ENCODE measurements at regions not wholly inside any gene's neighbourhood (a gene's known extent, or its start where the extent isn't known, plus 50 kb on each side); places are given as distances from the start of the nearest gene placed in this dataset.

GRCh38 chr14:42872786-42873185, 1266.1 kb downstream of the LRFN5 start:
- no peak overlapping the region for H2AFZ ChIP-seq (ENCODE audit: low read length)
- H3K4me3 ChIP-seq (replicated peaks in 1 of 4; ENCODE audit: control extremely low read depth in 1 of 4, insufficient read depth in 1 of 4, low read depth in 3 of 4, low read length in 4 of 4) = no peak overlapping the region
- no peaks in the 10 kb centered on the region for H3K9me3 ChIP-seq (ENCODE audit: control insufficient read depth, insufficient read depth, low read depth, low read length)
- H3K9ac ChIP-seq (ENCODE audit: insufficient read depth, low read length) = no peak overlapping the region
- DNase-seq (ENCODE audit: low read depth in 2 of 2) = no peak
- no peaks in the 10 kb centered on the region for H3K27me3 ChIP-seq (ENCODE audit: control insufficient read depth, insufficient read depth, low read length)
- H3K27ac ChIP-seq (ENCODE audit: insufficient read depth, low read length) = no peak overlapping the region
- TF ChIP-seq EZH2 (IDR thresholded peaks at IDR 0.05; ENCODE audit: low read length, missing control alignments) = no peak
- TF ChIP-seq CTCF (conservative IDR thresholded peaks at IDR 0.05 in 1 of 2, IDR thresholded peaks at IDR 0.05 in 1 of 2; ENCODE audit: low read depth in 1 of 2, low read length in 2 of 2) = no peak
- H3K4me1 ChIP-seq (ENCODE audit: control insufficient read depth, extremely low read depth, insufficient read depth, low read length) = no peaks in the 10 kb centered on the region
- no peaks in the 10 kb centered on the region for H3K36me3 ChIP-seq (ENCODE audit: control insufficient read depth, insufficient read depth, low read length)
- no peaks in the 10 kb centered on the region for H3K79me2 ChIP-seq (ENCODE audit: control insufficient read depth, insufficient read depth, low read length)
- no peak overlapping the region for H3K4me2 ChIP-seq (ENCODE audit: extremely low read depth, insufficient read depth, low read length)
- no peaks in the 10 kb centered on the region for H4K20me1 ChIP-seq (ENCODE audit: control insufficient read depth, extremely low read depth, insufficient read depth, low read length)

- no peak overlapping the region for H3K4me3 ChIP-seq (replicated peaks in 1 of 4; ENCODE audit: control extremely low read depth in 1 of 4, insufficient read depth in 1 of 4, low read depth in 3 of 4, low read length in 4 of 4)
- H3K27me3 ChIP-seq (ENCODE audit: control insufficient read depth, insufficient read depth, low read length) = no peaks in the 10 kb centered on the region
- H4K20me1 ChIP-seq (ENCODE audit: control insufficient read depth, extremely low read depth, insufficient read depth, low read length) = no peaks in the 10 kb centered on the region
- peak; percentile 59 to 62 for DNase-seq (ENCODE audit: low read depth in 2 of 2)
- no peaks in the 10 kb centered on the region for H3K9me3 ChIP-seq (ENCODE audit: control insufficient read depth, insufficient read depth, low read depth, low read length)
- H3K79me2 ChIP-seq (ENCODE audit: control insufficient read depth, insufficient read depth, low read length) = no peaks in the 10 kb centered on the region
- TF ChIP-seq CTCF (conservative IDR thresholded peaks at IDR 0.05 in 1 of 2, IDR thresholded peaks at IDR 0.05 in 1 of 2; ENCODE audit: low read depth in 1 of 2, low read length in 2 of 2) (no peak), EZH2 (IDR thresholded peaks at IDR 0.05; ENCODE audit: low read length, missing control alignments) (no peak)
- H3K4me2 ChIP-seq (ENCODE audit: extremely low read depth, insufficient read depth, low read length) = no peak overlapping the region
- H3K4me1 ChIP-seq (ENCODE audit: control insufficient read depth, extremely low read depth, insufficient read depth, low read length) = no peaks in the 10 kb centered on the region
- no peak overlapping the region for H3K27ac ChIP-seq (ENCODE audit: insufficient read depth, low read length)
- no peaks in the 10 kb centered on the region for H3K36me3 ChIP-seq (ENCODE audit: control insufficient read depth, insufficient read depth, low read length)
- no peak overlapping the region for H3K9ac ChIP-seq (ENCODE audit: insufficient read depth, low read length)
- no peak overlapping the region for H2AFZ ChIP-seq (ENCODE audit: low read length)
These were observed 1263.0 kb downstream of the LRFN5 start for GRCh38 chr14:42869681-42870080.

- TF ChIP-seq CTCF (conservative IDR thresholded peaks at IDR 0.05 in 1 of 2, IDR thresholded peaks at IDR 0.05 in 1 of 2; ENCODE audit: low read depth in 1 of 2, low read length in 2 of 2) (no peak), EZH2 (IDR thresholded peaks at IDR 0.05; ENCODE audit: low read length, missing control alignments) (no peak)
- Histone ChIP-seq H3K36me3 (ENCODE audit: control insufficient read depth, insufficient read depth, low read length) (no peaks in the 10 kb centered on the region), H3K79me2 (ENCODE audit: control insufficient read depth, insufficient read depth, low read length) (no peaks in the 10 kb centered on the region), H2AFZ (ENCODE audit: low read length) (no peak overlapping the region), H3K27ac (ENCODE audit: insufficient read depth, low read length) (no peak overlapping the region), H3K4me2 (ENCODE audit: extremely low read depth, insufficient read depth, low read length) (no peak overlapping the region), H3K9ac (ENCODE audit: insufficient read depth, low read length) (no peak overlapping the region), H3K4me1 (ENCODE audit: control insufficient read depth, extremely low read depth, insufficient read depth, low read length) (no peaks in the 10 kb centered on the region), H3K4me3 (replicated peaks in 1 of 4; ENCODE audit: control extremely low read depth in 1 of 4, insufficient read depth in 1 of 4, low read depth in 3 of 4, low read length in 4 of 4) (no peak overlapping the region), H3K27me3 (ENCODE audit: control insufficient read depth, insufficient read depth, low read length) (no peaks in the 10 kb centered on the region), H3K9me3 (ENCODE audit: control insufficient read depth, insufficient read depth, low read depth, low read length) (no peaks in the 10 kb centered on the region), H4K20me1 (ENCODE audit: control insufficient read depth, extremely low read depth, insufficient read depth, low read length) (no peaks in the 10 kb centered on the region)
- no peak for DNase-seq (ENCODE audit: low read depth in 2 of 2)
These were observed 1255.4 kb downstream of the LRFN5 start for GRCh38 chr14:42862114-42862513.
